Thyroid gland (tissue), 4 donors: ENCODE measurements at regions not wholly inside any gene's neighbourhood (a gene's known extent, or its start where the extent isn't known, plus 50 kb on each side); places are given as distances from the start of the nearest gene placed in this dataset.
"Not testable (repeated sequence)": the region's sequence is repeated elsewhere in the genome, so short reads cannot be mapped to it uniquely, and the experiment has no call there.

Experiments
- DNase-seq, 2 donors: peaks; one replicate each; pipeline ENCODE4 v3.0.0-alpha.2; 2019
- H3K27ac ChIP-seq, 3 donors: fragments of 200-600 bp; sonication (generic); 1 replicate in 2 of 3; 2 replicates in 1 of 3; pipeline ENCODE4 v1.5.1; 2016 to 2019; ENCODE audit warnings: mild to moderate bottlenecking in 1 of 3, moderate library complexity in 1 of 3
- H3K27me3 ChIP-seq: fragments of 200-600 bp; sonication (generic); one replicate; pipeline ENCODE4 v1.5.1; 2019
- H3K36me3 ChIP-seq, 2 donors: fragments of 200-600 bp; sonication (generic); one replicate each; pipeline ENCODE4 v1.5.1; 2016 to 2019
- H3K4me1 ChIP-seq, 2 donors: fragments of 200-600 bp; sonication (generic); one replicate each; pipeline ENCODE4 v1.5.1; 2017 to 2019
- H3K4me3 ChIP-seq, 3 donors: fragments of 200-600 bp; sonication (generic); replicated peaks in 1 of 3; 1 replicate in 2 of 3; 2 replicates in 1 of 3; pipeline ENCODE4 v1.5.1; 2016; ENCODE audit warnings: mild to moderate bottlenecking in 1 of 3
- H3K9me3 ChIP-seq: fragments of 200-600 bp; sonication (generic); one replicate; pipeline ENCODE4 v1.5.1; 2017
- POLR2A ChIP-seq, 2 donors: fragments of 450-650 bp; IDR thresholded peaks; one replicate each; pipeline ENCODE4 v1.6.1; 2017; ENCODE audit warnings: antibody characterized with exemption in 2 of 2, mild to moderate bottlenecking in 2 of 2, moderate library complexity in 1 of 2
- WGBS, 2 donors: methylation state at CpG; one replicate each; pipeline ENCODE4 v1.1.5; 2017; 5-methylcytosine and 5-hydroxymethylcytosine counted together
- intact Hi-C: fragments of 100-400 bp; cut with DNase I; formaldehyde crosslinking; loops from one replicate; pipeline ENCODE4 v1.15.1; 2023
- TF ChIP-seq, protein P1 (sequence below), 6 experiments: fragments of 200-600 bp in 3 of 6; fragments of 450-650 bp in 3 of 6; sonication (generic) in 3 of 6; IDR thresholded peaks; one replicate each; pipeline ENCODE4 v1.5.1; 2016 to 2019; ENCODE audit warnings: antibody characterized with exemption in 6 of 6, mild to moderate bottlenecking in 2 of 6, inconsistent platforms in 1 of 6, moderate library complexity in 1 of 6

DNA sequence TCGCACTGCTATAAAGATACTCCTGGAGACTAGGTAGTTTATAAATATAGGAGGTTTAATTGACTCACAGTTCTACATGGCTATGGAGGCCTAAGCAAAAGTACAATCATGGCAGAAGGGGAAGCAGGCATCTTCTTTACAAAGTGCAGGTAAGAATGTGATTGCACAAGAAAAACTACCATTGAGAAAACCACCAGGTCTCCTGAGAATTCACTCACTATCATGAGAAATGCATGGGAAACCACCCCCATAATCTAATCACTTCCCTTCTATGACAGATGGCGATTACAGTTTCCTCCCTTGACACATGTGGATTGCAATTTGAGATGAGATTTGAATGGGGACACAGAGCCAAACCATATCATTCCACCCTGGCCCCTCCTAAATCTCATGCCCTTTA, 121.2 kb upstream of the ST8SIA4 start:
- Histone ChIP-seq H3K4me3 (no peak overlapping the region), H3K4me1 (no peaks in the 10 kb centered on the region), H3K27me3 (no peaks in the 10 kb centered on the region), H3K36me3 (no peaks in the 10 kb centered on the region), H3K27ac (no peak overlapping the region), H3K9me3 (no peaks in the 10 kb centered on the region)
- no peak for DNase-seq
- intact Hi-C loops, result no loop called here
- WGBS, 2 donors, result 78 to 79% methylated on average over 2 of the region's 2 CpGs
- no peak for TF ChIP-seq POLR2A (IDR thresholded peaks at IDR 0.05)
- TF ChIP-seq, protein P1, sequence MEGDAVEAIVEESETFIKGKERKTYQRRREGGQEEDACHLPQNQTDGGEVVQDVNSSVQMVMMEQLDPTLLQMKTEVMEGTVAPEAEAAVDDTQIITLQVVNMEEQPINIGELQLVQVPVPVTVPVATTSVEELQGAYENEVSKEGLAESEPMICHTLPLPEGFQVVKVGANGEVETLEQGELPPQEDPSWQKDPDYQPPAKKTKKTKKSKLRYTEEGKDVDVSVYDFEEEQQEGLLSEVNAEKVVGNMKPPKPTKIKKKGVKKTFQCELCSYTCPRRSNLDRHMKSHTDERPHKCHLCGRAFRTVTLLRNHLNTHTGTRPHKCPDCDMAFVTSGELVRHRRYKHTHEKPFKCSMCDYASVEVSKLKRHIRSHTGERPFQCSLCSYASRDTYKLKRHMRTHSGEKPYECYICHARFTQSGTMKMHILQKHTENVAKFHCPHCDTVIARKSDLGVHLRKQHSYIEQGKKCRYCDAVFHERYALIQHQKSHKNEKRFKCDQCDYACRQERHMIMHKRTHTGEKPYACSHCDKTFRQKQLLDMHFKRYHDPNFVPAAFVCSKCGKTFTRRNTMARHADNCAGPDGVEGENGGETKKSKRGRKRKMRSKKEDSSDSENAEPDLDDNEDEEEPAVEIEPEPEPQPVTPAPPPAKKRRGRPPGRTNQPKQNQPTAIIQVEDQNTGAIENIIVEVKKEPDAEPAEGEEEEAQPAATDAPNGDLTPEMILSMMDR (IDR thresholded peaks at IDR 0.05), result no peak

DNA sequence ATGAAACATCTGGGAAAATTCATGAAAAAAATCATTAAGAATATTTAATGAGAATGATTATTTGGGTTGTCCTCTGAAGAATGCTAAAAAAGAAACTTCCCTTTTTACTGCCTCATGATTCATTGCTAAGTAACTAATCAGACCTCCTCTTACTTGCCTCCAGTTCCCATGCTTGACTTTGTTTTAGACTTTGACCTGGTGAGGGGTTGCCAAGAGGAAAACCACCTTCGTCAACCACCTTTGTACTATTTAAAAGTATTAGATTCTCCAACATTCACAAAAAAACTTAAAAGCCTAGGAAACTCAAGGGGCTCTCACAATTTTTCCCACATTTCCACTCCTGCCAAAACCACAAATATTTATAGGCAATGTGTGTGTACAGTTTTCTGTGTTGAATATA, 115.2 kb upstream of the ST8SIA4 start:
- WGBS, 2 donors, result 77 to 79% methylated on average over 1 of the region's 1 CpG
- Histone ChIP-seq H3K9me3 (no peaks in the 10 kb centered on the region), H3K36me3 (no peaks in the 10 kb centered on the region), H3K27me3 (no peaks in the 10 kb centered on the region), H3K4me3 (no peak overlapping the region), H3K27ac (no peak overlapping the region), H3K4me1 (no peaks in the 10 kb centered on the region)
- intact Hi-C loops, result no loop called here
- TF ChIP-seq POLR2A (IDR thresholded peaks at IDR 0.05), result no peak
- TF ChIP-seq, protein P1 (IDR thresholded peaks at IDR 0.05), result no peak
- no peak for DNase-seq

GRCh38 chr5:101012880-101013279, 109.8 kb upstream of the ST8SIA4 start:
- no peak for DNase-seq
- Histone ChIP-seq H3K36me3 (no peaks in the 10 kb centered on the region), H3K4me1 (no peaks in the 10 kb centered on the region), H3K9me3 (no peaks in the 10 kb centered on the region), H3K27ac (no peak overlapping the region), H3K4me3 (no peak overlapping the region), H3K27me3 (no peaks in the 10 kb centered on the region)
- TF ChIP-seq, protein P1 (IDR thresholded peaks at IDR 0.05), result no peak
- 55 to 59% methylated on average over 2 of the region's 2 CpGs for WGBS, 2 donors
- intact Hi-C loops, result no loop called here

- WGBS, 2 donors, result 61 to 63% methylated on average over 9 of the region's 9 CpGs
- intact Hi-C loops, result no loop called here
- Histone ChIP-seq H3K9me3 (no peaks in the 10 kb centered on the region), H3K36me3 (no peaks in the 10 kb centered on the region), H3K4me3 (no peak overlapping the region), H3K27me3 (no peaks in the 10 kb centered on the region), H3K27ac (no peak overlapping the region), H3K4me1 (no peaks in the 10 kb centered on the region)
- TF ChIP-seq, protein P1 (IDR thresholded peaks at IDR 0.05), result no peak
- no peak for TF ChIP-seq POLR2A (IDR thresholded peaks at IDR 0.05)
- no peak for DNase-seq
Observed at GRCh38 chr5:101009758-101010519, 106.9 kb upstream of the ST8SIA4 start.

DNA sequence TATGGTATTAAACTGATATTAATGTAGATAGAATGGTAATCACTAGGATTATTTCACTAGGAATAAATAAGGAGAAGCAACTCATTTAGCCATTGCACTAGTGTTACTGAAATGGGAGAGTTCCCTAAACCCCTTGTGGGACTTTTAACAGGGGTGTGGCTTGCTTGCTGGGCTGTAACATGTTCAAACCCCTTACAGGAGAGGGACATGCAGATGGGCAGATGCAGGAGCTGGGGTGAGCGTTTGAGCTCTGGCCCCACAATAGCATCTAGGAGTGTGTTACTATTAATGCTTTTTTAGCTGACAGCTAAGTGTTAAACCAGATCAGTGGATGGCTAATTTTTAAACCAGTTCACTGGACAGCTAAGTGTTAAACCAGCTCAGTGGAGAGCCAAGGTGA, 89.3 kb upstream of the ST8SIA4 start:
- TF ChIP-seq, protein P1 (IDR thresholded peaks at IDR 0.05), result no peak
- TF ChIP-seq POLR2A (IDR thresholded peaks at IDR 0.05), result no peak
- Histone ChIP-seq H3K27me3 (no peaks in the 10 kb centered on the region), H3K4me1 (no peaks in the 10 kb centered on the region), H3K4me3 (no peak overlapping the region), H3K27ac (no peak overlapping the region), H3K36me3 (no peaks in the 10 kb centered on the region), H3K9me3 (no peaks in the 10 kb centered on the region)
- DNase-seq, result no peak
- intact Hi-C loops, result no loop called here
- WGBS, 2 donors, result 81 to 87% methylated on average over 1 of the region's 1 CpG

- H3K9me3 ChIP-seq, DNase-seq, H3K27me3 ChIP-seq, intact Hi-C loops, H3K27ac ChIP-seq, H3K4me3 ChIP-seq, H3K36me3 ChIP-seq, H3K4me1 ChIP-seq: not testable (repeated sequence)
- 53 to 58% methylated on average over 6 of the region's 6 CpGs for WGBS, 2 donors
Observed at GRCh38 chr5:100983601-100984000, 80.5 kb upstream of the ST8SIA4 start.
